ENCODE measurements at regions not wholly inside any gene's neighbourhood (a gene's known extent, or its start where the extent isn't known, plus 50 kb on each side); places are given as distances from the start of the nearest gene placed in this dataset.
A peak's percentile ranks its signal among the peaks of the same experiment; 100 is the strongest.

GRCh38 chr4:184959786-184960185, 58.5 kb upstream of the HELT start:
- H3K36me3 Mint-ChIP-seq = peaks cover 5% of the 10 kb centered on the region
- peaks cover 9% of the 10 kb centered on the region; the same call in 1 of the 2 replicates for H3K4me1 Mint-ChIP-seq
- no peak overlapping the region for H3K27ac Mint-ChIP-seq
- H3K9me3 Mint-ChIP-seq = peaks cover 5% of the 10 kb centered on the region
- DNase-seq (ENCODE audit: low spot score) (no peak), ATAC-seq (no peak)
- CTCF ChIA-PET = no interaction called here
- no peak overlapping the region for H3K4me3 Mint-ChIP-seq
- TF ChIP-seq, protein P1, sequence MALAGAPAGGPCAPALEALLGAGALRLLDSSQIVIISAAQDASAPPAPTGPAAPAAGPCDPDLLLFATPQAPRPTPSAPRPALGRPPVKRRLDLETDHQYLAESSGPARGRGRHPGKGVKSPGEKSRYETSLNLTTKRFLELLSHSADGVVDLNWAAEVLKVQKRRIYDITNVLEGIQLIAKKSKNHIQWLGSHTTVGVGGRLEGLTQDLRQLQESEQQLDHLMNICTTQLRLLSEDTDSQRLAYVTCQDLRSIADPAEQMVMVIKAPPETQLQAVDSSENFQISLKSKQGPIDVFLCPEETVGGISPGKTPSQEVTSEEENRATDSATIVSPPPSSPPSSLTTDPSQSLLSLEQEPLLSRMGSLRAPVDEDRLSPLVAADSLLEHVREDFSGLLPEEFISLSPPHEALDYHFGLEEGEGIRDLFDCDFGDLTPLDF (CRISPR knock-in tag; IDR thresholded peaks at IDR 0.05) = no peak
- no peak for TF ChIP-seq NR2C2 (CRISPR knock-in tag; IDR thresholded peaks at IDR 0.05)
- TF ChIP-seq JUN (CRISPR knock-in tag; IDR thresholded peaks at IDR 0.05) = no peak
- no peak for TF ChIP-seq RORB (CRISPR knock-in tag; IDR thresholded peaks at IDR 0.05)
- no peak for TF ChIP-seq NR3C1 (CRISPR knock-in tag; conservative IDR thresholded peaks at IDR 0.05; ENCODE audit: low read depth)
- no peak for TF ChIP-seq ZNF281 (CRISPR knock-in tag; IDR thresholded peaks at IDR 0.05)
- no peak for TF ChIP-seq E2F5 (CRISPR knock-in tag; IDR thresholded peaks at IDR 0.05)
- TF ChIP-seq ZBTB21 (CRISPR knock-in tag; IDR thresholded peaks at IDR 0.05; ENCODE audit: borderline replicate concordance) = no peak
- TF ChIP-seq PREB (CRISPR knock-in tag; IDR thresholded peaks at IDR 0.05; ENCODE audit: borderline replicate concordance) = no peak
- TF ChIP-seq RELA (CRISPR knock-in tag; IDR thresholded peaks at IDR 0.05; ENCODE audit: borderline replicate concordance) = no peak
- TF ChIP-seq, protein P2, sequence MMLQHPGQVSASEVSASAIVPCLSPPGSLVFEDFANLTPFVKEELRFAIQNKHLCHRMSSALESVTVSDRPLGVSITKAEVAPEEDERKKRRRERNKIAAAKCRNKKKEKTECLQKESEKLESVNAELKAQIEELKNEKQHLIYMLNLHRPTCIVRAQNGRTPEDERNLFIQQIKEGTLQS (CRISPR knock-in tag; conservative IDR thresholded peaks at IDR 0.05) = no peak
- POLR2A ChIA-PET = no interaction called here
- H3K27me3 Mint-ChIP-seq (ENCODE audit: low read depth) = peaks cover 2% of the 10 kb centered on the region

DNA sequence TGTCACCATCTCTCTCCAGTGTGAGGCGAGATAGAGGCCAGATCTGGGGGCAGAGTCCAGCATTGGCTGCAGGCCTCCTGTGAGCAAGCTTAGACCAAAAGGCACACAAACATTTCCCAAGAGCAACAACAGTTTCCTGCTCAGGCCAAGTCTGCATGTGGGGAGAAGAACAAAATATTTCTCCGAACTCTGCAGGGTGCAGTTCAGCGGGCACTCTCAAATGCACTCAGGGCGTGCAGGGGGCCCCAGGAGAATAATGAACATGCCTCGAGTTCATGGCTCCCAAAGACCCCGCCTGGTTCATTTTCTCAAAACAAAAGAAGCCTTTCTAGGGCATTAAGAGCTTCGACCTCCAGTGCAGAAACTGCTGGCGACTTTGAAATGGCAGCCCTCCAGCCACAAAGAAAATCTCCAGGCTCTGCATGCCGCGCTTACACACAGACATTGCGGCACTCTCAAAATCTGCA, 57.8 kb upstream of the HELT start:
- DNase-seq (ENCODE audit: low spot score) = no peak
- H3K4me1 Mint-ChIP-seq = peaks cover 9% of the 10 kb centered on the region; the same call in 1 of the 2 replicates
- ChIA-PET POLR2A (no interaction called here), CTCF (no interaction called here)
- no peak for ATAC-seq
- peaks cover 8% of the 10 kb centered on the region for H3K9me3 Mint-ChIP-seq
- H3K27ac Mint-ChIP-seq = no peak overlapping the region
- no peak overlapping the region for H3K4me3 Mint-ChIP-seq
- TF ChIP-seq ZNF396 (CRISPR knock-in tag; IDR thresholded peaks at IDR 0.05; ENCODE audit: borderline replicate concordance) (no peak), NR1H2 (CRISPR knock-in tag; IDR thresholded peaks at IDR 0.05) (no peak)
- H3K27me3 Mint-ChIP-seq (ENCODE audit: low read depth) = peaks cover 5% of the 10 kb centered on the region
- H3K36me3 Mint-ChIP-seq = peaks cover 8% of the 10 kb centered on the region

GRCh38 chr4:184961660-184962059, 56.6 kb upstream of the HELT start:
- DNase-seq (ENCODE audit: low spot score) (peak; percentile 49), ATAC-seq (peak; percentile 93)
- Mint-ChIP-seq H3K27ac (no peak overlapping the region), H3K27me3 (ENCODE audit: low read depth) (peaks cover 5% of the 10 kb centered on the region), H3K9me3 (peaks cover 8% of the 10 kb centered on the region), H3K4me3 (no peak overlapping the region), H3K4me1 (peaks cover 9% of the 10 kb centered on the region; the same call in 1 of the 2 replicates), H3K36me3 (peaks cover 8% of the 10 kb centered on the region)
- CTCF ChIA-PET = no interaction called here
- POLR2A ChIA-PET = no interaction called here
- TF ChIP-seq ATF1 (CRISPR knock-in tag; IDR thresholded peaks at IDR 0.05) (no peak), MYBL2 (CRISPR knock-in tag; IDR thresholded peaks at IDR 0.05) (no peak), ETV6 (CRISPR knock-in tag; IDR thresholded peaks at IDR 0.05) (no peak), JUN (CRISPR knock-in tag; IDR thresholded peaks at IDR 0.05) (no peak), PREB (CRISPR knock-in tag; IDR thresholded peaks at IDR 0.05; ENCODE audit: borderline replicate concordance) (no peak), ZNF532 (CRISPR knock-in tag; IDR thresholded peaks at IDR 0.05; ENCODE audit: borderline replicate concordance) (no peak), OVOL2 (CRISPR knock-in tag; IDR thresholded peaks at IDR 0.05; ENCODE audit: borderline replicate concordance) (no peak), ZNF219 (CRISPR knock-in tag; IDR thresholded peaks at IDR 0.05; ENCODE audit: borderline replicate concordance) (no peak), HMGA2 (CRISPR knock-in tag; IDR thresholded peaks at IDR 0.05) (no peak)
